IPS DF 6.9 (cell line): ENCODE measurements at regions not wholly inside any gene's neighbourhood (a gene's known extent, or its start where the extent isn't known, plus 50 kb on each side); places are given as distances from the start of the nearest gene placed in this dataset.

Experiments
- DNase-seq: peaks from one replicate; pipeline ENCODE4 v3.0.0-alpha.2; 2013; ENCODE audit warnings: low read depth, low spot score
- H3K27ac ChIP-seq: one replicate; pipeline ENCODE4 v1.5.1; 2013; ENCODE audit warnings: low read length, control low read depth
- H3K27me3 ChIP-seq: 2 replicates; pipeline ENCODE4 v1.6.1; 2013; ENCODE audit warnings: mild to moderate bottlenecking, low read length; ENCODE audit not compliant: control insufficient read depth, insufficient read depth
- H3K36me3 ChIP-seq: 2 replicates; pipeline ENCODE4 v1.6.1; 2013; ENCODE audit warnings: low read length; ENCODE audit not compliant: control insufficient read depth, insufficient read depth
- H3K4me1 ChIP-seq: 2 replicates; pipeline ENCODE4 v1.6.1; 2013; ENCODE audit warnings: low read length; ENCODE audit not compliant: control insufficient read depth, insufficient read depth
- H3K4me3 ChIP-seq: 2 replicates; pipeline ENCODE4 v1.5.1; 2013; ENCODE audit warnings: mild to moderate bottlenecking, low read length
- H3K9me3 ChIP-seq: 2 replicates; pipeline ENCODE4 v1.6.1; 2013; ENCODE audit warnings: low read length, inconsistent platforms; ENCODE audit not compliant: control insufficient read depth, insufficient read depth
- WGBS: extraction: QIAGEN DNeasy Blood & Tissue Kit; methylation state at CpG from one replicate; pipeline ENCODE4 v1.1.7; 2013; ENCODE audit warnings: mixed read lengths, missing lambda C conversion rate; ENCODE audit not compliant: insufficient read length, insufficient coverage; 5-methylcytosine and 5-hydroxymethylcytosine counted together

DNA sequence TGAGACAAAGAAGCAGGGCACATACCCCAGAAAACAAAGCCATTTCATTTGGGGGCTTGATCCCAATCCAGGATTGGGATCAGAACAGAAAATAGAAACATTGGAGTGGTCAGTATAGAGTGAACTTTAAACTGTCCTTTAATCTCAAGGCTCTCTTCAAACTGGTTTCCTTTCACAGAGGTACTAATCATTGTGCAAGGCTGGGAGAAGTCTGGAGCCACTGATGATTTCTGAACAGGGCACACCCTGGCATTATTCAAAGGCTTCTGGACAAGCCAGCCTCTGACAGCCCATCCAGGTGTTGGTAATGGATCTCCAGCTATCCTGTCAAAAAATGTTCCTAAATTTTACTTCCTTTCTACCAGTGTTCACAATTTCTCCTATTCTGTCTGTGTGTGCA lies 244.5 kb downstream of the DDX3Y start:
- Histone ChIP-seq H3K27ac (no peak overlapping the region), H3K9me3 (no peaks in the 10 kb centered on the region), H3K27me3 (no peaks in the 10 kb centered on the region), H3K4me1 (no peaks in the 10 kb centered on the region), H3K36me3 (no peaks in the 10 kb centered on the region), H3K4me3 (no peak overlapping the region)
- no peak for DNase-seq

DNA sequence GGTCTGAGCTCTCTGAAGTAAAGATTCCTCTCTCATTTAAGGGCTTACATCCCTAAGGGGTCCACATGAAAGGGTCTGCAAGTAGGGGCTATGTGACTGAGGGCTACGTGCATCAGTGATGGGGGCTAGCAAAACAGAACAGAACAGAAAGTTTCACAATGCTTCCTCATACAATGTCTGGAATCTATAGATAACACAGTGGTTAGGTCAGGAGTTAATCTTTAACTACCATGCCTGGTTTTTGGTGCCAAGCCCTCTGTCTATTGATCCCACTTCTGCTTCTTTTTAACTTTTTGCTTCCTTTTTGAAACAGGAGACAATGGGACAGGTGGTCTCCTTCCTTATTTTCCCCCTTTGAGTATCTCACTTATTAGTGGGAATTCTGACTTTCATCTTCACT lies 263.0 kb downstream of the DDX3Y start:
- DNase-seq: no peak
- Histone ChIP-seq H3K27ac (no peak overlapping the region), H3K4me3 (no peak overlapping the region), H3K27me3 (no peaks in the 10 kb centered on the region), H3K9me3 (no peaks in the 10 kb centered on the region), H3K36me3 (no peaks in the 10 kb centered on the region), H3K4me1 (no peaks in the 10 kb centered on the region)
- WGBS: no CpG with 5 or more reads among the region's 1 CpG

DNA sequence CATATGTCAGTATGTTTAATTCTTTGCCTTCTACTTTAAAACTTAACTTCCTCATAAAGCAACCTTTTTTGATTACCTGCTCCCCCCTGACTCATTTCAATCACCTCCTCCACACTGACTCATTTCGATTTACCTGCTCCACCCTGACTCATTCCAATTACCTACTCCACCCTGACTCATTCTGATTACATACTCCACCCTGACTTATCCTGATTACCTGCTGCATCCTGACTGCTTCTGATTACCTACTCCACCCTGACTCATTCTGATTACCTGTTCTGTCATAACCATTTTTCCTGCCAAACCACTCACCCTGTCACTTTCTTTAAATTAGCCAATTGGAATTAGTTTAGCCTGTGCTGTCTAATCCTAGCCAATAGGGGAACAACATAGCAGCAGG lies 263.6 kb downstream of the DDX3Y start:
- no peak for DNase-seq
- WGBS: no CpG with 5 or more reads among the region's 1 CpG

More for the DNA sequence above, 263.6 kb downstream of the DDX3Y start:
- no peak overlapping the region for H3K27ac ChIP-seq
- H3K27me3 ChIP-seq: no peaks in the 10 kb centered on the region
- H3K4me1 ChIP-seq: no peaks in the 10 kb centered on the region
- no peaks in the 10 kb centered on the region for H3K36me3 ChIP-seq
- no peaks in the 10 kb centered on the region for H3K9me3 ChIP-seq
- H3K4me3 ChIP-seq: no peak overlapping the region
